ENCODE measurements at regions not wholly inside any gene's neighbourhood (a gene's known extent, or its start where the extent isn't known, plus 50 kb on each side); places are given as distances from the start of the nearest gene placed in this dataset.
"Not testable (repeated sequence)": the region's sequence is repeated elsewhere in the genome, so short reads cannot be mapped to it uniquely, and the experiment has no call there.

DNA sequence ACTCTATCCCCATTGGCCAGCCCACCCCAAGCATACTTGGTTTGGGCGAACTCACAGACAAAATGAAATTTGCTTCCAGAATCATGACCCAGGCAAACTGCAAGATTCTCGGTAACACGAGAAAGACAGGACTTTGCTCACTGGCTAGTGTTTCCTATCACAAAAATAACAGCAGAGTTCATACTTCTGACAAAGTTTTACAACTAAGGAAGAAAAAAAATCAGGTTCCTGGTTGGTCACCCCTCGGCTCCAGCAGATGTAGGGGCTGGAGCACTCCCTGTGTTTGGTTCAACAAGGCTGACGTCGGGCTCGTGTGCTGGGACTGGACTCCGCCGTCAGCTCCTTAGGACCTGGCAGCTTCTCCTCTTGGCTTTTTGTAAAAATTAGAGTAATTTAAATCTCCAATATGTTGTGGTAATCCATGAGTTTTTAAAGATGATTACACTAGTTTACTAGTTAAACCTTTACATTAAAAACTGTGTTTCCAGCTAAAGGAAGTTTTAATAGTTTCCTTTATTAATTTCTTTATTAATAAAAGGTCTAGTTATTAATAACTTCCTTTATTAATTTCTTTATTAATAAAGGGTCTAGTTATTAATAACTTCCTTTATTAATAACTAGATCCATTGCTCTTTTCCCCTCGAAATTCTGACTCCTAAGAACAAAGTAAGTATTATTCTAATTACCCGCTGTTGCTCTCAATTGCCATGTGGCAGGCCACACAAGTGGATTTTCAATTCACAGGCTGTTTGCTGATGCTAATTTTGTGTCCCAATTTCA is 115.6 kb upstream of the RNF32 start:
- no peak for DNase-seq (ENCODE audit: low read depth)
- TF ChIP-seq, protein P1, sequence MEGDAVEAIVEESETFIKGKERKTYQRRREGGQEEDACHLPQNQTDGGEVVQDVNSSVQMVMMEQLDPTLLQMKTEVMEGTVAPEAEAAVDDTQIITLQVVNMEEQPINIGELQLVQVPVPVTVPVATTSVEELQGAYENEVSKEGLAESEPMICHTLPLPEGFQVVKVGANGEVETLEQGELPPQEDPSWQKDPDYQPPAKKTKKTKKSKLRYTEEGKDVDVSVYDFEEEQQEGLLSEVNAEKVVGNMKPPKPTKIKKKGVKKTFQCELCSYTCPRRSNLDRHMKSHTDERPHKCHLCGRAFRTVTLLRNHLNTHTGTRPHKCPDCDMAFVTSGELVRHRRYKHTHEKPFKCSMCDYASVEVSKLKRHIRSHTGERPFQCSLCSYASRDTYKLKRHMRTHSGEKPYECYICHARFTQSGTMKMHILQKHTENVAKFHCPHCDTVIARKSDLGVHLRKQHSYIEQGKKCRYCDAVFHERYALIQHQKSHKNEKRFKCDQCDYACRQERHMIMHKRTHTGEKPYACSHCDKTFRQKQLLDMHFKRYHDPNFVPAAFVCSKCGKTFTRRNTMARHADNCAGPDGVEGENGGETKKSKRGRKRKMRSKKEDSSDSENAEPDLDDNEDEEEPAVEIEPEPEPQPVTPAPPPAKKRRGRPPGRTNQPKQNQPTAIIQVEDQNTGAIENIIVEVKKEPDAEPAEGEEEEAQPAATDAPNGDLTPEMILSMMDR (IDR thresholded peaks at IDR 0.05; ENCODE audit: insufficient read depth, low read depth, low read length), result no peak
- no peak overlapping the region for H3K4me3 ChIP-seq (ENCODE audit: low read depth, low read length)

DNA sequence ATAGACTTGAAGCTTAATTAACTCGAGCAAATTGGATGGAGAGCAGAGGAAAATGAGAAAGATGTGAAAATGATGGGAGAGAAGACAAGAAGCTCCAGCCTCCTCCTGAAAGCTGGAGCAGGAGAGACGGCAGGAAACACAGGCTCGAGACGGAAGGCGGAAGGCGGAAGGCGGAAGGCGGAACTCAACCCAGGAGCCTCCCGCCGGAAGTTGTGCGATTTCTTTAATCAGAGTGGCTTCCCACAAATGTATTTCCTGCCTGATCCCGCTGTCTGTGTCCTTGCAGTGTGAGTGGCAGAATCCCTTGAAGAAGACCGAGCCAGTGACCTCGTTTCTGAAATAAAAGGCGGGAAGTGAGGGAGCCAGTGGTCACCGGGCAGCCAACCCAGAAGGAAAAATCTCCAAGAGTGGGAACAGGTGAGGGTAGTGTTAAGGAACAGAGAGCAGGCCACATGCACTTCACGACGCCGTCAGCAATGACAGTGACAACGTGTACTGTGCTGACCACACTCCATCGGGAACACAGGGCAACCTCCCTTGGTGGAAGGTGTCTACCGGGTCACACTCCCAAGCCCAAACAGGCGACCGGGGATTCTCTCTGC is 117.0 kb upstream of the RNF32 start:
- TF ChIP-seq, protein P1 (IDR thresholded peaks at IDR 0.05; ENCODE audit: insufficient read depth, low read depth, low read length), result no peak
- DNase-seq (ENCODE audit: low read depth), result no peak

DNA sequence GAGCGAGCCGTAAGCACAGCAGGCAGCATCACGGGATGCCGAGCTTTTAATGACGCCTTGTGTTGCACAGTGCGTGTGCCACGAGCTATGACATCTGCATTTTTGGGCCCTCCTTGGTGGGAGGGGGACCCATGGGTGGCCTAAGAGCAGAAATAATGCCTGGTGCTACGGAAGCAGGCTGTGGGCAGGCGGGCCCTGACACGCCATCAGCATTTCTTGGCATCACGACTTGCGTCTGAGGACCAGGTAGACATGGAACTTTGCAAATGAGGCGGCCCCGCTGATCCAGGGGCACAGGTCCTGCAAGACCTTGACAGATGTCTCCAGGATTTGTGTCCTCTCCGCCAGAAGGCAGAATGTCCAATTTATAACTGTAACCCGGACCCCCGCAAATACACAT is 117.8 kb upstream of the RNF32 start:
- no peak for DNase-seq (ENCODE audit: low read depth)
- no peak overlapping the region for H3K4me3 ChIP-seq (ENCODE audit: low read depth, low read length)
- TF ChIP-seq, protein P1 (IDR thresholded peaks at IDR 0.05; ENCODE audit: insufficient read depth, low read depth, low read length), result no peak

More for the DNA sequence above, 117.0 kb upstream of the RNF32 start:
- H3K4me3 ChIP-seq (ENCODE audit: low read depth, low read length), result no peak overlapping the region

DNA sequence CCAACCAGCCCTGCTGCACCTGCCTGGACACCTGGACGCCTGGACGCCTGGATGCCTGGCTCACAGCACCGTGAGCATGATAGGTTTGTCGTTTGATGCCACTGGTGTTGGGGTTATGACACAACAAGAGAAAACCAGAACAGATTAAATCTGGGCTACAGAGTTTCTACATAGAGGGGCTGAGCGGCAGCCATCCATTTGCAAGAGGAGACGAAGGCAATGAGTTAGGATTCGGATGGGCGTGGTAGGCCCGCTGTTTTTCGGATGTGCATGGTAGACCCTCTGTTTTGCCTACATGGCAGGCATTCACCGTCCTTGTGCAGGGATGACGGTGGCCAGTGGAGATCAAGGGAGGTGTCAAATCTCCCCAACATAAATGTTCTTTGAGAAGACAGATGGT is 121.5 kb upstream of the RNF32 start:
- no peak for DNase-seq (ENCODE audit: low read depth)
- TF ChIP-seq, protein P1 (IDR thresholded peaks at IDR 0.05; ENCODE audit: insufficient read depth, low read depth, low read length), result no peak
- no peak overlapping the region for H3K4me3 ChIP-seq (ENCODE audit: low read depth, low read length)

DNA sequence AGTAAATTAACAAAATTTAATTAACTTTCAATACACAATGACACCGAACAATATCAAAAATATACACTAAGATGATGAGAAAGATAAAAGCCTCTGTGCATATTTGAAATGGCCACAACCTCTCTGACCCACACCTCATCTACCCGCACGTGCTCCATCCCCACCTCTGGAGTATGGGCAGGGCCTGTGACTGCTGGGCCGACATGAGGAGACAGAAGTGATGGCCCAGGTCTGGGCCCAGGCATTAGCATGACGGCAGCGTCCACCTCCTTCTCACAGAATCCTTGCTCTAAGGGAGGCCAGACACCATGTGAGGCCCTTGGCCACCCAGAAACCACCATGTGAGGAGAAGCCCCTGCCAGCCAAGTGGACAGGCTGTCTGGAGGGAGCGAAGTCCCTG is 122.1 kb upstream of the RNF32 start:
- no peak for DNase-seq (ENCODE audit: low read depth)
- TF ChIP-seq, protein P1 (IDR thresholded peaks at IDR 0.05; ENCODE audit: insufficient read depth, low read depth, low read length), result no peak
- no peak overlapping the region for H3K4me3 ChIP-seq (ENCODE audit: low read depth, low read length)

DNA sequence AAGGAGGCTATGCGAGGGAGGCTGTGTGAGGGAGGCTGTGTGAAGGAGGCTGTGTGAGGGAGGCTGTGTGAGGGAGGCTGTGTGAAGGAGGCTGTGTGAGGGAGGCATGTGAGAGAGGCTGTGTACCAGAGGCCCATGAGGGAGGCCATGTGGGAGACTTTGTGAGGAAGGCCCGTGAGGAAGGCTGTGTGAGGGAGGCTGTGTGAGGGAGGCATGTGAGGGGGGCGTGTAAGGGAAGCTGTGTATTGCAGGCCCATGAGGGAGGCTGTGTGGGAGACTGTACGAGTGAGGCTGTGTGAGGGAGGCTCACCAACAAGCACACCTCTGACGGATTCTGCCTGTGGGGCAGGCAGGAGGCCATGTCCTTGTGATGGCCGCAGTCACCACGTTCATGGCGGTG is 122.7 kb upstream of the RNF32 start:
- H3K4me3 ChIP-seq (ENCODE audit: low read depth, low read length); DNase-seq (ENCODE audit: low read depth): not testable (repeated sequence)

DNA sequence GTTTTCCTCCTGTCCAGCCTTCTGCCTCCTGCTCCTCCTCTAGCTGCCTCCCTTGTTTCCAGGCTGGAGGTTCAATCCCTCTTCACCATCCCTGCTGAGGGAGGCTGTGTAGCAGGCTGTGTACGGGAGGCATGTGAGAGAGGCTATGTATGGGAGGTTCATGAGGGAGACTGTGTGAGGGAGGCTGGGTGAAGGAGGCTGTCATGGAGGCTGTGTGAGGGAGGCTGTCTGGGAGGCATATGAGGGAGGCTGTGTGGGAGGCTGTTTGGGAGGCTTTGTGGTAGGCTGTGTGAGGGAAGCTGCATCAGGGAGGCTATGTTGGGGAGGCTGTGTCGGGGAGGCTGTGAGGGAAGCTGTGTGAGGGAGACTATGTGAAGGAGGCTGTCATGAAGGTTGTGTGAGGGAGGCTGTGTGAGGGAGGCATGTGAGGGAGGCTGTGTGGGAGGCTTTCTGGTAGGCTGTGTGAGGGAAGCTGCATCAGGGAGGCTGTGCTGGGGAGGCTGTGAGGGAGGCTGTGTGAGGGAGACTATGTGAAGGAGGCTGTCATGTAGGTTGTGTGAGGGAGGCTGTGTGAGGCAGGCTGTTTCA is 123.7 kb upstream of the RNF32 start:
- TF ChIP-seq, protein P1 (IDR thresholded peaks at IDR 0.05; ENCODE audit: insufficient read depth, low read depth, low read length), result no peak
- no peak for DNase-seq (ENCODE audit: low read depth)
- H3K4me3 ChIP-seq (ENCODE audit: low read depth, low read length), result no peak overlapping the region
